Right lobe of liver (tissue), 6 donors: ENCODE measurements at regions not wholly inside any gene's neighbourhood (a gene's known extent, or its start where the extent isn't known, plus 50 kb on each side); places are given as distances from the start of the nearest gene placed in this dataset.
"Not testable (repeated sequence)": the region's sequence is repeated elsewhere in the genome, so short reads cannot be mapped to it uniquely, and the experiment has no call there.

ENCODE experiments used
- ATAC-seq, 4 donors: fragments of 200-7000 bp; cut with Tn5 transposase; one replicate each; pipeline ENCODE4 v1.9.1; 2020; ENCODE audit warnings: mild to moderate bottlenecking in 4 of 4, moderate library complexity in 4 of 4
- DNase-seq, 3 donors: peaks; one replicate each; pipeline ENCODE4 v3.0.0-alpha.2; 2020
- H3K27ac ChIP-seq, 3 donors: fragments of 200-600 bp; one replicate each; pipeline ENCODE4 v1.8.0; 2022
- H3K27me3 ChIP-seq, 2 donors: fragments of 200-600 bp; one replicate each; pipeline ENCODE4 v1.8.0; 2022
- H3K36me3 ChIP-seq, 4 donors: fragments of 200-600 bp; sonication (generic) in 1 of 4; one replicate each; pipeline versions ENCODE4 v1.5.1 to v1.8.0; 2017 to 2022; ENCODE audit warnings: control low read depth in 1 of 4
- H3K4me1 ChIP-seq, 4 donors: fragments of 200-600 bp; sonication (generic) in 1 of 4; one replicate each; pipeline versions ENCODE4 v1.5.1 to v1.8.0; 2017 to 2022; ENCODE audit warnings: control low read depth in 1 of 4
- H3K4me3 ChIP-seq, 3 donors: fragments of 200-600 bp; one replicate each; pipeline ENCODE4 v1.8.0; 2022
- H3K9me3 ChIP-seq, 4 donors: fragments of 200-600 bp; sonication (generic) in 1 of 4; one replicate each; pipeline versions ENCODE4 v1.5.1 to v1.8.0; 2017 to 2022; ENCODE audit warnings: control low read depth in 1 of 4
- CTCF ChIP-seq, 4 donors: fragments of 200-600 bp in 3 of 4; fragments of 450-650 bp in 1 of 4; IDR thresholded peaks; one replicate each; pipeline versions ENCODE4 v1.5.1 to v1.8.0; 2016 to 2022; ENCODE audit warnings: antibody characterized with exemption in 4 of 4, mild to moderate bottlenecking in 2 of 4
- POLR2A ChIP-seq: fragments of 450-650 bp; IDR thresholded peaks from one replicate; pipeline ENCODE4 v1.6.1; 2017; ENCODE audit warnings: antibody characterized with exemption, mild to moderate bottlenecking
- WGBS: methylation state at CpG from one replicate; pipeline ENCODE4 v1.1.6; 2018; ENCODE audit warnings: low coverage, low lambda C conversion rate; ENCODE audit not compliant: insufficient coverage; ENCODE audit errors: missing lambda C conversion rate; 5-methylcytosine and 5-hydroxymethylcytosine counted together
- intact Hi-C, 2 donors: fragments of 100-400 bp; cut with DNase I; formaldehyde crosslinking; loops; one replicate each; pipeline versions ENCODE4 v1.11.2 to v1.14.1; 2022
- donor health status: DM: no; HTN: yes; CAD: no.
- donor health status: DM: no; HTN: no; CAD: no.
- donor health status: DM: no; HTN: no; CAD: no.
- donor health status: DM: no; HTN: yes; CAD: no.
- donor health status: DM: no; HTN: yes; CAD: no.

- ATAC-seq (no peak), DNase-seq (no peak)
- H3K27me3 ChIP-seq, result no peaks in the 10 kb centered on the region
- no peak for TF ChIP-seq POLR2A
- TF ChIP-seq CTCF (IDR thresholded peaks at IDR 0.05), result no peak
- 100% methylated on average over 1 of the region's 1 CpG for WGBS
- intact Hi-C loops, result no loop called here
- no peak overlapping the region for H3K4me3 ChIP-seq
- H3K27ac ChIP-seq, result no peak overlapping the region
- no peaks in the 10 kb centered on the region for H3K36me3 ChIP-seq
- H3K4me1 ChIP-seq, result peaks cover 0 to 7% (median 0%) of the 10 kb centered on the region in 4 donors
- no peaks in the 10 kb centered on the region for H3K9me3 ChIP-seq
Measured at GRCh38 chr7:91568138-91568537, 303.9 kb downstream of the FZD1 start.

- intact Hi-C loops, result no loop called here
- no peak for DNase-seq
Measured at GRCh38 chr7:91569728-91570457, 305.7 kb downstream of the FZD1 start.

GRCh38 chr7:91570560-91570959 lies 306.3 kb downstream of the FZD1 start:
- DNase-seq (no peak), ATAC-seq (no peak)
- Histone ChIP-seq H3K27me3 (no peaks in the 10 kb centered on the region), H3K4me1 (peaks cover 0 to 4% (median 0%) of the 10 kb centered on the region in 4 donors), H3K36me3 (no peaks in the 10 kb centered on the region), H3K27ac (no peak overlapping the region), H3K4me3 (no peak overlapping the region), H3K9me3 (no peaks in the 10 kb centered on the region)
- intact Hi-C loops, result no loop called here
- TF ChIP-seq POLR2A (no peak), CTCF (IDR thresholded peaks at IDR 0.05) (no peak)

More at GRCh38 chr7:91569728-91570457, 305.7 kb downstream of the FZD1 start:
- Histone ChIP-seq H3K4me3 (no peak overlapping the region), H3K4me1 (peaks cover 0 to 7% (median 0%) of the 10 kb centered on the region in 4 donors), H3K27ac (no peak overlapping the region), H3K27me3 (no peaks in the 10 kb centered on the region), H3K9me3 (no peaks in the 10 kb centered on the region), H3K36me3 (no peaks in the 10 kb centered on the region)
- ATAC-seq, result no peak
- WGBS, result 100% methylated on average over 1 of the region's 1 CpG
- TF ChIP-seq CTCF (IDR thresholded peaks at IDR 0.05), result no peak
- no peak for TF ChIP-seq POLR2A

- ATAC-seq (no peak), DNase-seq (no peak)
- no peaks in the 10 kb centered on the region for H3K4me1 ChIP-seq
- no peaks in the 10 kb centered on the region for H3K9me3 ChIP-seq
- H3K27ac ChIP-seq, result no peak overlapping the region
- H3K4me3 ChIP-seq, result no peak overlapping the region
- WGBS, result 83% methylated on average over 1 of the region's 1 CpG
- no peaks in the 10 kb centered on the region for H3K36me3 ChIP-seq
- intact Hi-C loops, result no loop called here
- TF ChIP-seq CTCF (IDR thresholded peaks at IDR 0.05), result no peak
- TF ChIP-seq POLR2A, result no peak
- no peaks in the 10 kb centered on the region for H3K27me3 ChIP-seq
Measured at GRCh38 chr7:91571601-91572000, 307.4 kb downstream of the FZD1 start.

GRCh38 chr7:91573405-91573804 lies 307.1 kb downstream of the MTERF1 start:
- no peaks in the 10 kb centered on the region for H3K27me3 ChIP-seq
- no peak for DNase-seq
- WGBS, result 82% methylated on average over 1 of the region's 1 CpG
- no peak for ATAC-seq
- H3K4me1 ChIP-seq, result no peaks in the 10 kb centered on the region
- no peak overlapping the region for H3K4me3 ChIP-seq
- intact Hi-C loops, result no loop called here
- no peaks in the 10 kb centered on the region for H3K36me3 ChIP-seq
- H3K27ac ChIP-seq, result no peak overlapping the region
- no peaks in the 10 kb centered on the region for H3K9me3 ChIP-seq
- TF ChIP-seq CTCF (IDR thresholded peaks at IDR 0.05) (no peak), POLR2A (no peak)

- intact Hi-C loops, H3K27ac ChIP-seq, DNase-seq, H3K9me3 ChIP-seq, H3K27me3 ChIP-seq, ATAC-seq, H3K36me3 ChIP-seq, H3K4me1 ChIP-seq, H3K4me3 ChIP-seq: not testable (repeated sequence)
- 76% methylated on average over 2 of the region's 2 CpGs for WGBS
Measured at GRCh38 chr7:91576459-91576858, 304.0 kb downstream of the MTERF1 start.
